GM23338 (cell line): ENCODE measurements at regions not wholly inside any gene's neighbourhood (a gene's known extent, or its start where the extent isn't known, plus 50 kb on each side); places are given as distances from the start of the nearest gene placed in this dataset.

ENCODE experiments used
- ATAC-seq: fragments of 200-7000 bp; cut with Tn5 transposase; 3 replicates; pipeline ENCODE4 v1.9.1; 2020
- DNase-seq: peaks from one replicate; pipeline ENCODE4 v3.0.0-alpha.2; 2015; ENCODE audit warnings: low spot score
- H2AFZ ChIP-seq: fragments of 200-600 bp; sonication (generic); 2 replicates; pipeline ENCODE4 v1.8.0; 2016; ENCODE audit warnings: antibody characterized with exemption, mild to moderate bottlenecking, moderate library complexity
- H3F3A ChIP-seq: fragments of 200-600 bp; sonication (generic); replicated peaks from 2 replicates; pipeline ENCODE4 v1.8.0; 2017; ENCODE audit warnings: antibody characterized with exemption, mixed run types, low read depth
- H3K27ac ChIP-seq: fragments of 200-600 bp; sonication (generic); 2 replicates; pipeline ENCODE4 v1.6.1; 2016; ENCODE audit warnings: low read depth
- H3K27me3 ChIP-seq: fragments of 200-600 bp; sonication (generic); 2 replicates; pipeline ENCODE4 v1.8.0; 2016; ENCODE audit warnings: mild to moderate bottlenecking, mixed run types, moderate library complexity; ENCODE audit not compliant: insufficient read depth
- H3K36me3 ChIP-seq: fragments of 200-600 bp; sonication (generic); 2 replicates; pipeline ENCODE4 v1.8.0; 2016; ENCODE audit warnings: mild to moderate bottlenecking; ENCODE audit not compliant: insufficient read depth
- H3K4me1 ChIP-seq: fragments of 200-600 bp; sonication (generic); 2 replicates; pipeline ENCODE4 v1.8.0; 2016; ENCODE audit warnings: mild to moderate bottlenecking, moderate library complexity; ENCODE audit not compliant: insufficient read depth
- H3K4me2 ChIP-seq: fragments of 200-600 bp; sonication (generic); 2 replicates; pipeline ENCODE4 v1.7.1; 2017; ENCODE audit warnings: mixed run types
- H3K4me3 ChIP-seq: fragments of 200-600 bp; sonication (generic); 2 replicates; pipeline ENCODE4 v1.6.1; 2016; ENCODE audit warnings: mixed run types
- H3K79me2 ChIP-seq: fragments of 200-600 bp; sonication (generic); replicated peaks from 2 replicates; pipeline ENCODE4 v1.8.0; 2017; ENCODE audit warnings: mild to moderate bottlenecking; ENCODE audit not compliant: insufficient read depth
- H3K9me2 ChIP-seq: fragments of 200-600 bp; sonication (generic); 2 replicates; pipeline ENCODE4 v1.8.0; 2017; ENCODE audit not compliant: insufficient read depth
- H4K20me1 ChIP-seq: fragments of 200-600 bp; sonication (generic); replicated peaks from 2 replicates; pipeline ENCODE4 v1.8.0; 2017; ENCODE audit warnings: mild to moderate bottlenecking; ENCODE audit not compliant: insufficient read depth
- H3K27ac Mint-ChIP-seq: 2 replicates; pipeline ENCODE4 v1.8.0; 2020; ENCODE audit warnings: inconsistent platforms, mild to moderate bottlenecking, moderate library complexity, mixed read lengths
- H3K27me3 Mint-ChIP-seq: 3 replicates; pipeline ENCODE4 v1.8.0; 2022; ENCODE audit warnings: low read depth, mild to moderate bottlenecking, moderate library complexity, mixed read lengths, inconsistent platforms; ENCODE audit not compliant: insufficient read depth, poor library complexity
- H3K36me3 Mint-ChIP-seq: 3 replicates; pipeline ENCODE4 v1.8.0; 2021; ENCODE audit warnings: low read depth, mild to moderate bottlenecking, inconsistent platforms, moderate library complexity, mixed read lengths
- H3K4me1 Mint-ChIP-seq: 3 replicates; pipeline ENCODE4 v1.8.0; 2020; ENCODE audit warnings: mild to moderate bottlenecking, inconsistent platforms, mixed read lengths
- H3K4me3 Mint-ChIP-seq: 3 replicates; pipeline ENCODE4 v1.8.0; 2021; ENCODE audit warnings: moderate library complexity, mild to moderate bottlenecking, inconsistent platforms, mixed read lengths
- H3K9me3 Mint-ChIP-seq: 3 replicates; pipeline ENCODE4 v1.8.0; 2020; ENCODE audit warnings: moderate library complexity, mild to moderate bottlenecking, inconsistent platforms, mixed read lengths
- CTCF ChIP-seq, 2 experiments: fragments of 200-600 bp in 1 of 2; sonication (generic) in 1 of 2; conservative IDR thresholded peaks; 2 replicates each; pipeline versions ENCODE4 v1.5.1 to v1.6.1; 2016 to 2017; ENCODE audit warnings: antibody characterized with exemption in 2 of 2, low read depth in 2 of 2, mild to moderate bottlenecking in 2 of 2, moderate library complexity in 1 of 2
- EZH2phosphoT487 ChIP-seq: fragments of 200-600 bp; sonication (generic); IDR thresholded peaks from one replicate; pipeline ENCODE4 v1.8.1; 2018; ENCODE audit warnings: antibody characterized with exemption; ENCODE audit not compliant: unreplicated experiment
- POLR2AphosphoS5 ChIP-seq: IDR thresholded peaks from 2 replicates; pipeline ENCODE4 v1.6.1; 2016; ENCODE audit warnings: antibody characterized with exemption, low read depth
- STAT1 ChIP-seq: IDR thresholded peaks from one replicate; pipeline ENCODE4 v1.6.1; 2016; ENCODE audit warnings: antibody characterized with exemption; ENCODE audit not compliant: unreplicated experiment
- ZNF462 ChIP-seq: fragments of 250-450 bp; sonication (Bioruptor Pico); IDR thresholded peaks from 2 replicates; pipeline ENCODE4 v1.5.0; 2020; ENCODE audit warnings: mild to moderate bottlenecking, moderate library complexity
- TF ChIP-seq, protein P1 (sequence below): IDR thresholded peaks from 2 replicates; pipeline ENCODE4 v1.6.1; 2016; ENCODE audit warnings: antibody characterized with exemption

- no peak for TF ChIP-seq ZNF462
- TF ChIP-seq, protein P1, sequence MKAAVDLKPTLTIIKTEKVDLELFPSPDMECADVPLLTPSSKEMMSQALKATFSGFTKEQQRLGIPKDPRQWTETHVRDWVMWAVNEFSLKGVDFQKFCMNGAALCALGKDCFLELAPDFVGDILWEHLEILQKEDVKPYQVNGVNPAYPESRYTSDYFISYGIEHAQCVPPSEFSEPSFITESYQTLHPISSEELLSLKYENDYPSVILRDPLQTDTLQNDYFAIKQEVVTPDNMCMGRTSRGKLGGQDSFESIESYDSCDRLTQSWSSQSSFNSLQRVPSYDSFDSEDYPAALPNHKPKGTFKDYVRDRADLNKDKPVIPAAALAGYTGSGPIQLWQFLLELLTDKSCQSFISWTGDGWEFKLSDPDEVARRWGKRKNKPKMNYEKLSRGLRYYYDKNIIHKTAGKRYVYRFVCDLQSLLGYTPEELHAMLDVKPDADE = no peak
- no peak for TF ChIP-seq EZH2phosphoT487
- TF ChIP-seq STAT1 = no peak
Measured at GRCh38 chr9:25350011-25350410, 328.2 kb downstream of the TUSC1 start (continued).

- H3K27ac ChIP-seq = no peak overlapping the region
- no peak overlapping the region for H2AFZ ChIP-seq
- ATAC-seq (no peak), DNase-seq (no peak)
- no peaks in the 10 kb centered on the region for H3K9me2 ChIP-seq
- H3K4me1 ChIP-seq = peaks cover 8% of the 10 kb centered on the region; the same call in 1 of the 2 replicates
- no peak overlapping the region for H3K4me3 ChIP-seq
- TF ChIP-seq CTCF (conservative IDR thresholded peaks at IDR 0.05; ENCODE audit: low read depth in 2 of 2) = peak in 1 of 2 experiments; percentile 16; a peak in 1 of 4 replicates
- no peak for TF ChIP-seq POLR2AphosphoS5
- H3K79me2 ChIP-seq = no peaks in the 10 kb centered on the region
- no peak overlapping the region for H3K4me2 ChIP-seq
- no peaks in the 10 kb centered on the region for H3F3A ChIP-seq
- Mint-ChIP-seq H3K36me3 (no peaks in the 10 kb centered on the region), H3K9me3 (no peaks in the 10 kb centered on the region; the same call in 2 of the 3 replicates), H3K27me3 (no peaks in the 10 kb centered on the region), H3K27ac (no peak overlapping the region), H3K4me3 (no peak overlapping the region), H3K4me1 (peaks cover 8% of the 10 kb centered on the region)
- no peaks in the 10 kb centered on the region for H3K27me3 ChIP-seq
- H4K20me1 ChIP-seq = no peaks in the 10 kb centered on the region
- H3K36me3 ChIP-seq = no peaks in the 10 kb centered on the region
Measured at GRCh38 chr9:25322142-25322541, 356.1 kb downstream of the TUSC1 start.
